ENCODE measurements at regions not wholly inside any gene's neighbourhood (a gene's known extent, or its start where the extent isn't known, plus 50 kb on each side); places are given as distances from the start of the nearest gene placed in this dataset.

GRCh38 chrX:84748965-84749656 lies 246.9 kb upstream of the HDX start:
- no peak for TF ChIP-seq CTCF (IDR thresholded peaks at IDR 0.05)
- no peak for TF ChIP-seq ZFX (IDR thresholded peaks at IDR 0.05; ENCODE audit: borderline replicate concordance)

Measured in 22Rv1 (cell line).